Central memory CD8-positive, alpha-beta T cell (primary cell): ENCODE measurements at regions not wholly inside any gene's neighbourhood (a gene's known extent, or its start where the extent isn't known, plus 50 kb on each side); places are given as distances from the start of the nearest gene placed in this dataset.

Experiments
- ATAC-seq: fragments of 150-1000 bp; cut with Tn5 transposase; replicated peaks from 2 replicates; pipeline ENCODE4 v1.10.0; 2022; ENCODE audit warnings: mild to moderate bottlenecking, moderate FRiP score, moderate number of reproducible peaks; ENCODE audit not compliant: poor library complexity, severe bottlenecking; ENCODE audit errors: extremely low read depth
- DNase-seq, 2 donors: peaks; one replicate each; pipeline ENCODE4 v3.0.0; 2021; ENCODE audit warnings: low spot score in 2 of 2
- H3K27ac Mint-ChIP-seq: one replicate; pipeline ENCODE4 v1.8.0; 2022; ENCODE audit warnings: low read depth, mild to moderate bottlenecking, moderate library complexity, mixed read lengths
- H3K27me3 Mint-ChIP-seq: one replicate; pipeline ENCODE4 v1.8.0; 2022; ENCODE audit warnings: mixed read lengths
- H3K36me3 Mint-ChIP-seq: one replicate; pipeline ENCODE4 v1.8.0; 2022; ENCODE audit warnings: mild to moderate bottlenecking, moderate library complexity, mixed read lengths; ENCODE audit not compliant: insufficient read depth
- H3K4me1 Mint-ChIP-seq: one replicate; pipeline ENCODE4 v1.8.0; 2022; ENCODE audit warnings: mixed read lengths
- H3K4me3 Mint-ChIP-seq: one replicate; pipeline ENCODE4 v1.8.0; 2022; ENCODE audit warnings: mild to moderate bottlenecking, moderate library complexity, mixed read lengths
- H3K9me3 Mint-ChIP-seq: one replicate; pipeline ENCODE4 v1.8.0; 2022; ENCODE audit warnings: mixed read lengths

DNA sequence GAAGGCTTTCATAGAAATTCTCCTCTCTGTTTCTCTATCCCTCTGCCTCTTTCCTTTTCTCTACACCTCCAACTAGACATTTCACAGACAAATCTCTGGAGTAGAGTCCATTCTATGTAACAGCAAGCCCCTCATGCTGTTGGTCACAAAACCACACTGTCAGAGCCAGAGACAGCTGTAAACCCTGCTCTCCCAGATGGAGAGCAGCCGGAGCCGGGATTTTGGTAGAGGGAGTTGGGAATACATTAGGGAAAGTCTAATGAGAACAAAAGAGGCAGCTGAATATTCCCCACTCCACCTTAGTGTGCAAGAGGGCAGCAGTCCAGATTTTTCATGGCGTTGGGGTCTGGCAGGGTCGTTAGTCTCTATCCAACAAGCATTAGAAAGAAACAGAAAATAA lies 68.3 kb upstream of the EDN1 start:
- Mint-ChIP-seq H3K27me3 (peaks cover 13% of the 10 kb centered on the region), H3K27ac (no peak overlapping the region), H3K36me3 (no peaks in the 10 kb centered on the region), H3K4me1 (no peaks in the 10 kb centered on the region), H3K4me3 (no peak overlapping the region), H3K9me3 (no peaks in the 10 kb centered on the region)
- ATAC-seq: no peak
- DNase-seq: no peak

DNA sequence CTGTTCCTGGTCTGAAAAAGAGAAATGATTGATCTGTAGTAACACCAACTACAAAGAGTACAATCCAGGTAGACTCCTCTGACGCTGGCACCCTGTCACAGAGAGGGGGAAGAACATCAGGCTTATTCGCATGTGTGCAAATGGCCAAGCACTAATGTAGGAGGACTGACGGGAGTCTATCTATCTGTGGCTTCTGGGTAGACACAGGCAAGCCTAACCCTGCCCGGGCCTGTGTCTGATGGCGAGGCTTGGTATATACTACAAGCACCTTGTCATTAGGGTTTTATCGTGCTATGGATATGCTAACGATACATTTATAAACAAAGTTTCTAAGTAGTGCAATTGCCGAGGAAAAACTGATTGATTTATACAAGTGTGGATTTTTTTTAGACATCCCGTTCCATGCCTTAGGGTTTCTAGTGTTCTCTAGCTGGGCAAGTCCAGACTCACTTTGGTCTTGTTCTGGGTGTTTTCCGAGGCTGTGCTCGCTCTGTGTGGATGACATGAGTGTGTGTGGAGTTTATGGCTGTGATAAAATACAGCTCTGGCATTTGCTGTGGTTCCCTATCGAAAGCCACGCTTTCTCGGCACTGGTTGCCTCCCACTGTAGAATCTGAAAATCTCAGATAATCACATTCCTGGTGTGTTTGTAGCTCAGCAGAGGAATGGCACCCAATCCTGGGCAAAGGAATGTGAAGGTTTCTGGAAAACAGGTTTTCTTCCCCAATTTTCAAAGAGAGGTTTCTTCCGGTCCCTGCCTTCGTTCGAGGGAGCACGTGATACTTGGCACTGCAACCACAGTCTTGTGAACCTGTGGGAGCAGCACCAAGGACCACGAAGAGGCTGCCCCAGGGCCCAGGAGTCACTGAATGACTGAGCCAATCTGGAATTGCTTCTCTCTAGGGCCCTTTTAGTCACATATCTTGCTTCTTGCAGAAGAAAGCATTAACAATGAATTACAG lies 67.5 kb upstream of the EDN1 start:
- Mint-ChIP-seq H3K27me3 (peaks cover 13% of the 10 kb centered on the region), H3K27ac (no peak overlapping the region), H3K36me3 (no peaks in the 10 kb centered on the region), H3K4me1 (no peaks in the 10 kb centered on the region), H3K4me3 (no peak overlapping the region), H3K9me3 (no peaks in the 10 kb centered on the region)
- DNase-seq: no peak
- ATAC-seq: no peak

DNA sequence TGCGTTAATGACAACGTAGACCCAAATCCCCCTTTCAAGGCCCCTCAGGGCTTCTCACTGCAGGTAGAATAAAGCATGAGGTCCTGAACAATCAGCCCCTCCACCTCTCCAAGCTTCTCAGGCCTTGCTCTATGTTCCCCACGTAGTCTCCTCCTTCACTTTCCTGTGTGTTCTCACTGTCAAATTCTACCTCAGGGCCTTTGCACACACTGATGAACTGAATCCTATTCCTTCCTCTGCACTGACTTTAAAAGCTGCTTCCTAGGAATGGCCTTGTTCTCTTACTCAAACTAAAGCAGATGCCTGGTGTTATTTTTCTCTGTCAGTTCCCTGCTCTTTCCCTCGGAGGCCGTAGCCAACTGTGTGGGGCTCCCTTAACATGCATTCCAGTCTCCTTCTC lies 66.8 kb upstream of the EDN1 start:
- H3K36me3 Mint-ChIP-seq: no peaks in the 10 kb centered on the region
- H3K4me1 Mint-ChIP-seq: no peaks in the 10 kb centered on the region
- no peaks in the 10 kb centered on the region for H3K9me3 Mint-ChIP-seq
- no peak for DNase-seq
- H3K27ac Mint-ChIP-seq: no peak overlapping the region
- H3K4me3 Mint-ChIP-seq: no peak overlapping the region
- peaks cover 13% of the 10 kb centered on the region for H3K27me3 Mint-ChIP-seq
- no peak for ATAC-seq

- DNase-seq (no peak), ATAC-seq (no peak)
- H3K4me3 Mint-ChIP-seq: no peak overlapping the region
- H3K27me3 Mint-ChIP-seq: peaks cover 13% of the 10 kb centered on the region
- H3K4me1 Mint-ChIP-seq: no peaks in the 10 kb centered on the region
- H3K36me3 Mint-ChIP-seq: no peaks in the 10 kb centered on the region
- no peak overlapping the region for H3K27ac Mint-ChIP-seq
- no peaks in the 10 kb centered on the region for H3K9me3 Mint-ChIP-seq
Measured at GRCh38 chr6:12224251-12224650, 65.9 kb upstream of the EDN1 start.

GRCh38 chr6:12228447-12229146 lies 61.6 kb upstream of the EDN1 start:
- Mint-ChIP-seq H3K4me3 (no peak overlapping the region), H3K27ac (no peak overlapping the region), H3K9me3 (no peaks in the 10 kb centered on the region), H3K36me3 (no peaks in the 10 kb centered on the region), H3K27me3 (no peaks in the 10 kb centered on the region), H3K4me1 (peaks cover 15% of the 10 kb centered on the region)
- DNase-seq (no peak), ATAC-seq (no peak)

DNA sequence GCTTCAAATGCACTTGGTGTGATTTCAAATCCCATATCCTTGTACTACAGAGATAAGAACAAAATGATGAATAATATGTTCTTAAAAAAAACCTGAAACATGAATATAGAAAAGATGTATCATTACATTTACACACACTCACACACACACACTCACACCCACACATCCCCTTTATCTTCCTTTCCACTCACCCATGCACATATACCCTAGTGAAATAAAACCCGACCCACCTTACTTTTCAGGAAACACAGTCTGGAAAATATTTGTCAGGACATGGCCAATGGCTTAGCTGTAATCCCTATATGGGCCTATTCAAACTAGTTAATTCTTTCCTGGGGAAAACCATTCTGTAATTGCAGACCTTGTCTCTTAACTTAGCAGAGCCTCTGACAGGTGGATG lies 60.8 kb upstream of the EDN1 start:
- no peak for ATAC-seq
- no peaks in the 10 kb centered on the region for H3K9me3 Mint-ChIP-seq
- H3K36me3 Mint-ChIP-seq: no peaks in the 10 kb centered on the region
- H3K4me3 Mint-ChIP-seq: no peak overlapping the region
- H3K4me1 Mint-ChIP-seq: peaks cover 22% of the 10 kb centered on the region
- DNase-seq: no peak
- H3K27ac Mint-ChIP-seq: no peak overlapping the region
- H3K27me3 Mint-ChIP-seq: no peaks in the 10 kb centered on the region

GRCh38 chr6:12230523-12230922 lies 59.6 kb upstream of the EDN1 start:
- Mint-ChIP-seq H3K9me3 (no peaks in the 10 kb centered on the region), H3K27ac (no peak overlapping the region), H3K4me1 (peaks cover 22% of the 10 kb centered on the region), H3K4me3 (no peak overlapping the region), H3K36me3 (no peaks in the 10 kb centered on the region), H3K27me3 (no peaks in the 10 kb centered on the region)
- ATAC-seq (no peak), DNase-seq (no peak)

GRCh38 chr6:12232339-12232738 lies 57.8 kb upstream of the EDN1 start:
- no peaks in the 10 kb centered on the region for H3K27me3 Mint-ChIP-seq
- no peak overlapping the region for H3K4me3 Mint-ChIP-seq
- DNase-seq (no peak), ATAC-seq (peak; percentile 30)
- peaks cover 22% of the 10 kb centered on the region for H3K4me1 Mint-ChIP-seq
- no peak overlapping the region for H3K27ac Mint-ChIP-seq
- H3K36me3 Mint-ChIP-seq: no peaks in the 10 kb centered on the region
- H3K9me3 Mint-ChIP-seq: no peaks in the 10 kb centered on the region

DNA sequence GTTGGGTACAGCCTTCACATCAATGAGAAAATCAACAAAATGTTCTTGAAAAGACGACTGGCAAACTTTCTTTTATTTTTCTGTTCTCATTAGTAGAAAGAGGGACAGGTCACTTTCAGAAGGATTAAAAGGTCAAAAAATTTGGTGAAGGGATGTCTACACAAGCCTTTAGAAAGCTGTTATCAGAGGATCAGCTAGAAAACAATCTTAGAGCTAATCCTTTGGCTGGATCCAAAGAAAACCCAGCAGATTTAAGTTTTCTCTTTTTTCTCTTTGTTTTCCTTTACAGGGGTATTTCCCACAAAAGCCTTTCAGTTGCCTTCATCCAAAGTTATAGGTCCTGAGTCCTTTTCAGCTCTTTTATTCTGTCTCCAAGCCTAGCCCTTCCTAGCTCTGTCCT lies 57.3 kb upstream of the EDN1 start:
- no peaks in the 10 kb centered on the region for H3K36me3 Mint-ChIP-seq

GRCh38 chr6:12233693-12234571 lies 56.2 kb upstream of the EDN1 start:
- H3K27ac Mint-ChIP-seq: no peak overlapping the region
- DNase-seq (peak in 1 of 2 donors; percentile 25), ATAC-seq (peak; percentile 62)
- H3K4me3 Mint-ChIP-seq: no peak overlapping the region
- H3K4me1 Mint-ChIP-seq: peaks cover 22% of the 10 kb centered on the region
- no peaks in the 10 kb centered on the region for H3K36me3 Mint-ChIP-seq
- H3K27me3 Mint-ChIP-seq: no peaks in the 10 kb centered on the region
- no peaks in the 10 kb centered on the region for H3K9me3 Mint-ChIP-seq

More for the DNA sequence above, 57.3 kb upstream of the EDN1 start:
- no peak for DNase-seq
- Mint-ChIP-seq H3K27me3 (no peaks in the 10 kb centered on the region), H3K4me3 (no peak overlapping the region), H3K9me3 (no peaks in the 10 kb centered on the region), H3K27ac (no peak overlapping the region), H3K4me1 (peaks cover 22% of the 10 kb centered on the region)
- ATAC-seq: no peak

DNA sequence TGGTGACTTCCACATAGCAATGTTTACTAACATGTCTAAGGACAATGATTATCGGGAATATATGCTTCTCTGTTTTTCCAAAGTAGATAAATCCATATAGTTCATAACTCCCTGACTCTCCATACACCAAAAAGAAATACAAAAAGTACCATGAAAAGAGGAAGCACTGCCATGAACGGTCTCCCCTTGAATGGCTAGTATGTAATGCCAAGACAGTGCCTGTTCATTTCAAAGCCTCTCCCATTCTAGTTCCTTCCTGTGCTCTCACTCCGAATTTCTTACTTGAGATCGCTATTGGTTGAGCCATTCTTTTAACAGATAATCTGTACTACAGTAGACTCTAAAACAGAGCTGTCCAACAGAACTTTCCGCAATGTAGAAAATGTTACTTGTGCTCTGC lies 54.8 kb upstream of the EDN1 start:
- H3K27me3 Mint-ChIP-seq: no peaks in the 10 kb centered on the region
- H3K36me3 Mint-ChIP-seq: no peaks in the 10 kb centered on the region
- ATAC-seq (no peak), DNase-seq (no peak)
- H3K4me3 Mint-ChIP-seq: no peak overlapping the region
- H3K27ac Mint-ChIP-seq: no peak overlapping the region
- peaks cover 22% of the 10 kb centered on the region for H3K4me1 Mint-ChIP-seq
- H3K9me3 Mint-ChIP-seq: no peaks in the 10 kb centered on the region

- Mint-ChIP-seq H3K27me3 (no peaks in the 10 kb centered on the region), H3K4me1 (peaks cover 11% of the 10 kb centered on the region), H3K36me3 (no peaks in the 10 kb centered on the region), H3K4me3 (no peak overlapping the region), H3K9me3 (no peaks in the 10 kb centered on the region), H3K27ac (no peak overlapping the region)
- DNase-seq (no peak), ATAC-seq (no peak)
Measured at GRCh38 chr6:12238219-12238618, 51.9 kb upstream of the EDN1 start.
